ENCODE measurements at regions not wholly inside any gene's neighbourhood (a gene's known extent, or its start where the extent isn't known, plus 50 kb on each side); places are given as distances from the start of the nearest gene placed in this dataset.

GRCh38 chr2:194327196-194327888 is 1329.7 kb upstream of the SLC39A10 start:
- TF ChIP-seq CTCF (IDR thresholded peaks at IDR 0.05; ENCODE audit: poor library complexity) (no peak), EZH2 (IDR thresholded peaks at IDR 0.05; ENCODE audit: borderline replicate concordance) (no peak), EZH2phosphoT487 (IDR thresholded peaks at IDR 0.05; ENCODE audit: low read depth, severe bottlenecking, unreplicated experiment) (no peak)

Data from hepatocyte (in vitro differentiated cells).